Femur (tissue), 1 donor: ENCODE measurements at regions not wholly inside any gene's neighbourhood (a gene's known extent, or its start where the extent isn't known, plus 50 kb on each side); places are given as distances from the start of the nearest gene placed in this dataset.

Experiments
- DNase-seq: peaks from one replicate; pipeline ENCODE4 v3.0.0-alpha.2; 2017

- peak; percentile 91 for DNase-seq
These were observed 129.2 kb downstream of the HFE start for GRCh38 chr6:26216359-26216885.

GRCh38 chr6:26216886-26217713 is 129.9 kb downstream of the HFE start:
- DNase-seq = peak; percentile 95

DNA sequence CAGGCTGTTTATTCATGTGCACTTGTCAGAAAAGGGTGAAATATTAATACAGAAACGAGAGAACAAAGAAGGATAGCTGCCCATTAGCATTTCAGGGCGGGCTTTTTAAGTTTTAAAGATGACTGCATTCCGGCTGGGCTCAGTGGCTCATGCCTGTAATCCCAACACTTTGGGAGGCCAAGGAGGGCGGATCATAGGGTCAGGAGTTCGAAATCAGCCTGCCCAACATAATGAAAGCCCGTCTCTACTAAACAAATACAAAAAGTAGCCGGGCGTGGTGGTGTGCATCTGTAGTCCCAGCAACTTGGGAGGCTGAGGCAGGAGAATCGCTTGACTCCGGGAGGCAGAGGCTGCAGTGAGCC is 130.5 kb downstream of the HFE start:
- DNase-seq = peak; percentile 56

GRCh38 chr6:26218824-26219223 is 131.6 kb downstream of the HFE start:
- no peak for DNase-seq

DNA sequence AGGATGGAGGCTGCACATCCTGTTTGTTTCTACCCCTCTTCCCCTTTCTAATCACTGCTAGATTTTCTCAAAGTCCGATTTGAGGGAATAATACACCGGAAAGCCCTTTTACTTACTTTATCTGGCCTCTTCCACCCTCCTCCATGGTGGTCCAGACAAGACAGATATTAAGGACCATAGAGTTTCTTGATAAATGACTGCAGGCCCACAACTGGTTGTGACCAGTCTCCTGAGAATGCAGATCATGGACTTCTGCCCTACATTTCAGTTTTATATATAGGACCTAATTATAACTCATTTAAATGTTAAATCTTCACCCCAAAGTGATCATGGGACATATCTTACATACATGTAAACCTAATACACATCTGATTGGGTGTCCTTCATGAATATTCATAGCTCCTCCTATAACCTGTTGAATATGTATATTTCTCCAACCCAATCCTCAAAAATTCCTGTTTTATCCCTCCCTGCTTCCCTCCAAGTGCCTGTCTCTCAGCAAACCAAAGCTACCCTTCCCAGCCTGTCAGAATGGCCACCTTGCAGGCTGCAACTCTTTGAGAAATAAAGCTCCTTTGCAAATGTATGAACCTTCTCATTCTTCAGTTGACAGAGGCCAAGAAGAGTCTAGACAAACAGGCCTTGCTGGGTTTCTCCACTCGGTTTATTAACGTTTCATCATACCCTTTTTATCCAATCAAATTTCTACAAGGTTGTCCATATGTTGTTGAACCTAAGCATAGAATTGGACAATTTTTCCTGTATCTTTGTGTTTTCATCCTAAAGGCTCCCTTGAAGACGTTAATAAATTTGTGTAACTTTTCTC is 133.1 kb downstream of the HFE start:
- DNase-seq = no peak

DNA sequence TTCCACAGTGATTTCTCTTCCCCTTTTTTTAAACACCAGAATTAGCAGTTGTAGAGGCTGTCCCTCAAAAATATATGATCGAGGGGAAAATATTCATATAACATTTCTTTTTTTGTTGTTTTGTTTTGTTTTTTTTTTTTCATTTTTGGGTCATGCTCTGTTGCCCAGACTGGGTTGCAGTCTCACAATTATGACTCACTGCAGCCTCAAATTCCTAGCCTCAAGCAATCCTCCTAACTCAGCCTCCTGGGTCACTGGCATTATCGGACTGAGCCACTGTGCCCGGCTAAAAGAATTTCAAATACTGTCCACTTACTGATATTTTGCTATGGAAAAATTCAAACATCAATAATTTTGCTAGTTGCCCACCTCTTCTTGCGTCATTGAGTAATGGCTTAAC is 134.0 kb downstream of the HFE start:
- DNase-seq = no peak

GRCh38 chr6:26222571-26222970 is 135.3 kb downstream of the HFE start:
- no peak for DNase-seq

GRCh38 chr6:26223228-26223627 is 136.0 kb downstream of the HFE start:
- DNase-seq = no peak

DNA sequence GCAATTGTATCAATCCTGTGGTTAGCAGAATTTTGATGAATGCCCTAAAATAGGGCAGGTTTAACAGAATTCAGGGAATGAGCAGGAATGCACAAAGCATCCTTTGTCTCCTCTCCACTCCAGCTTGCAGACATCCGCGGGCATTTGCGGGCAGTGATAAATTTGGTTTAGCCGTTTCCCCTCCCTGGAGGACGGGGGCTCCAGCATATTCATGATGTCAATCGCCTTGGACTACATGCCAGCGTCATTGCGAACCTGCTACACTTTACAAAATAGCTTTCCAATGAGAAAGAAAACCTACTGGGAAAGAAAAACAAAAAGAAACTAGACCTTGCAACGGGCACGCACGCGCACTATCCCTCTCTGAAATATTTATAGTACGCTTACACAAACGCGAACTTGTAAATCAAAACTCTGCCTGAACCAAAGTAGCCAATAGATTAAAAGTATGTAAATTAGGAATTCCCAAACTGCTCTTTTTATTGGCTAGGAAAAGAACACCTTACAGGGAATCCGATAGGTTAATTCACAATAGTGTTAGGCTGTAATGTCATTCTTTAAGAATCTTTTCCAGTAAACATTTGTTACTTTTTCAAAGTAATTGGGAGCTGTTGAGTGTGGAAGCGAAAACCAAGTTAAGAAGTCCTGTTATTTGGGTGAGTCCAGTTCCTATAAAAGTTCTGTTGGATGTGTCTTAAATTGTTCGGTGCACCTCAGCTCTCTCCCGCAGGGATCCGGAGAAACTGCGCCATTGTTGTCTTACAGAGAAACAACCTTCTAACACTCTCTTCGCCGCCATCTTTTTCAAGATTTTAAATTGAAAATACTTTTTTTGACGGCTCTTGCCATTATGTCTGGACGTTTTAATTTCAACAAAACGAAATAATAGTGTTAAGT is 136.7 kb downstream of the HFE start:
- peak; percentile 88 for DNase-seq

- DNase-seq = no peak
These were observed 137.3 kb downstream of the HFE start for GRCh38 chr6:26224547-26224912.

GRCh38 chr6:26224940-26225847 is 138.0 kb downstream of the HFE start:
- peak; percentile 85 for DNase-seq

GRCh38 chr6:26225848-26226578 is 138.8 kb downstream of the HFE start:
- DNase-seq = no peak

DNA sequence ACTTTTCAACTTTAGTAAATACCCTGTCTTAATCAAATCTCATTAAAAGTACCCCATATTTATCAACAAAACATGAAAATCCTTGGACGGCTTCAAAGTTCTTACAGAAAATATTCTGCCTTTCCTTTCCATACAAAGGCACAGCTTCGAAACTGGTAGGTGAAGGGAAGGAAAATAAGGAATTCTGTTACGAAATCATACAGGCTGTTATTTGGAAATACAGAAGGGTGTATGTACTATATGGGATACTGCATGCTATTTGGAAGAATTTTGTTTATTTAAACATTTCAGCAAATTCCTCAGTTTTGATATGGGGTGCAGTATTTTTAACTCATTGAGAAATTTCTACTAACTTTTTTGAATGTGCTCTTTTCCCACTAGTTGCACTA is 138.4 kb upstream of the BTN3A2 start:
- DNase-seq = no peak

- DNase-seq = no peak
These were observed 134.6 kb upstream of the BTN3A2 start for GRCh38 chr6:26230351-26230750.

GRCh38 chr6:26231006-26231587 is 133.9 kb upstream of the BTN3A2 start:
- DNase-seq = no peak

- no peak for DNase-seq
These were observed 132.6 kb upstream of the BTN3A2 start for GRCh38 chr6:26232306-26232939.

DNA sequence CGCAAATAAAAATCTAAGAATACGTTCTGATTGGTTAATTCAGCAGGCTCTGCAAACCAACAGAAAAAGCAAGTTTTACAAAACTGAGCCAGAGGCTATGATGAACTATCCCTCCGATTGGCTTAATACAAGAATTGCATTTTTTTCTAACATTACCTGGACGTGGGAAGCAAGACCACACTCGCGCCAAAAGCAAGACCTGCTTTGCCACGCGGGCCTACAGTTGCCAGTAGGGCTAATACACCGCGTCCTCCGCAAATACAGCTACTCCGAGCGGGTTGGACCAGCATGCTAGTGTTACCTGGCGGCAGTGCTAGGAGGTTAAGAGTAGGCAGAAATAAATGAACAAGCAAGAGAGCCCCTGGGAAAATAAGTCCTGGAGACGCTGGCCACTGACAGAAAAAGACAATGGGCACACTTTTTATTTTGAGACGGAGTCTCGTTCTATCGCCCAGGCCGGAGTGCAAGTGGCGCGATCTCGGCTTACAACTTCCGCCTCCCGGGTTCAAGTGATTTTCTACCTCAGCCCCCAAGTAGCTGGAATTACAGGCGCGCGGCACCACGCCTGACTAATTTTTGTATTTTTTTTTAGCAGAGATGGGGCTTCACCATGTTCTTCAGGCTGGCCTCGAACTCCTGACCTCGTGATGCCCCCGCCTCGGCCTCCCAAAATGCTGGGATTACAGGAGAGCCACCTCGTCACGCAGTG is 131.9 kb upstream of the BTN3A2 start:
- DNase-seq = peak; percentile 62

GRCh38 chr6:26233649-26234420 is 131.2 kb upstream of the BTN3A2 start:
- DNase-seq = peak; percentile 85
